ENCODE measurements at regions not wholly inside any gene's neighbourhood (a gene's known extent, or its start where the extent isn't known, plus 50 kb on each side); places are given as distances from the start of the nearest gene placed in this dataset.
A peak's percentile ranks its signal among the peaks of the same experiment; 100 is the strongest.

DNA sequence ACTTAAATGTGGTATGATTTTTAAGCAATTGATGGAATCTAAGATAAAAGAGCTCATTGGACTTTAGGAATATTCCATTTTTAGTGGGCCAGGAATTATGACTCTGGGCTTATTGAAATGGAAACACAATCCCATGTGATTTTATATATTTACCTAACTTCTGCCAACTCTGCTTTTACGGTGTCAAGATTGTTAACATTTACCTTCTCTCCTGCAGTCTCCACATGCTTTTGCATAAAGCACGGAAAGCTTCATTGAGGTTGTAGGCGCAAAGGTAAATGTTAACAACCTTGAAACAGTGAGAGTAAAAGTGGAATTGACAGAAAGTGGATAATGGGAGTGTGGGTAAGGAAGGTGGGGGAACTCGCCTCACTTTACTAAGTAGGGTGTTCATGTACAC, 468.1 kb downstream of the PMP22 start:
- no peaks in the 10 kb centered on the region for H3K36me3 Mint-ChIP-seq (ENCODE audit: low read depth)
- H3K27ac Mint-ChIP-seq: no peak overlapping the region
- H3K9me3 Mint-ChIP-seq: peaks cover 4% of the 10 kb centered on the region
- H3K4me3 Mint-ChIP-seq: no peak overlapping the region
- H3K4me1 Mint-ChIP-seq: no peaks in the 10 kb centered on the region
- H3K27me3 Mint-ChIP-seq: peaks cover 34% of the 10 kb centered on the region
- ATAC-seq (replicated peaks): no peak

DNA sequence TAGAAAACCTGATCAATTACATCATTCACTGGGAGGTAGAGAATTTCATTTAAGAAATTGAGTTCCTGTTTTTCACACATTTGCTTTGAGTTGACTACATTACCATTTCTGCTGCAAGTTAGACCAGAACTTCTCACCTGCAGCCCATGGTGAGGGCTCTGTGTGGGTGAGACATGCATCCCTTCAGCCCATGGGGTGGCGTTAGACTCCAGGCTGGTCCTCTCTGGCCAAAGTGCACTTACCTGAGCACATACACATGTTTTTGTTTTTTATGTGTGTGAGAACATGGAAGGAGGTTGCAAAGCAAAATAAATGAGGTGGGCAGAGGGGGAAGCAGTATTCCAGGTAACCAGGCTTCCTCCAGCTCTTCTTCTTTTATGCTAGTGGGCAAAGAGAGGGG, 470.2 kb downstream of the PMP22 start:
- Mint-ChIP-seq H3K36me3 (ENCODE audit: low read depth) (no peaks in the 10 kb centered on the region), H3K27ac (no peak overlapping the region), H3K9me3 (no peaks in the 10 kb centered on the region), H3K4me3 (no peak overlapping the region), H3K4me1 (no peaks in the 10 kb centered on the region), H3K27me3 (peaks cover 38% of the 10 kb centered on the region)
- no peak for ATAC-seq (replicated peaks)

DNA sequence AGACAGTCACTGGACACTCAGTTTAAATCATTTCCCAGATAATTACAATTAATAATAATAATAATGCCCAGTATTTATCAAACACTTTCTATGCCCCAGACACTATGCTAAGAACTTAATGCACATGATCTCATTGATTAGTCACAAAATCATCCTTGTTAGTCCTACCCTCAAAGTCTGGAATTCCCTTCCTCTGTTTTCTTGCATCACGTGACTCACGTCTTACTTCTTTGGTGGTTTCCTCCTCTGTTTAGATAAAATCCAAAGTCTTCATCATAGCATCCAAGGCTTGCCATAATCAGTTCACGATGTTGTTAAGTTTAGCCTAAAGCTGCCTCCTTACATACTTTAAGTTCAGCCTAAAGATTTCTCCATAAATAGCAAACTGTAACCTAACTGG, 471.9 kb downstream of the PMP22 start:
- Mint-ChIP-seq H3K4me3 (no peak overlapping the region), H3K9me3 (no peaks in the 10 kb centered on the region), H3K4me1 (no peaks in the 10 kb centered on the region), H3K36me3 (ENCODE audit: low read depth) (no peaks in the 10 kb centered on the region), H3K27me3 (peaks cover 48% of the 10 kb centered on the region), H3K27ac (no peak overlapping the region)
- ATAC-seq (replicated peaks): no peak

DNA sequence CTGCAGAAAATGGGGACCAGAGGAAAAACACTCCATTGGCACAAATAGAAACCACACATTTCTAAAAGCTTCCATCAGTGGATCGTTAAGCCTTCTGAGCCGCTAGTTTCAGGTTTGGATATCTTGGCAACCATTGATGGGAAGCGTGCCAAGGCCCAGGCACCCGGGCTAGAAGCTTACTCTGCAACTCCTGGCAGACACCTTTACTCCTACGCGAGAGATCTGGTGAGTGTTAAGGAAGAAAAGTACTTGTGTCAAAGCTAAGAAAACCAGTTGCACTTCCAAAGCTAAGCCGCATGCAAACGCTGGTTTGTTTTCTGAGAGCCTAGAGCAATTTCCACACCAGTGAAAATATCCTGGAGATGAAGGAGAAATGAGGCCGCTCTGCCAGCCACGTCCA, 472.4 kb downstream of the PMP22 start:
- H3K4me3 Mint-ChIP-seq: no peak overlapping the region
- no peak for ATAC-seq (replicated peaks)
- H3K27me3 Mint-ChIP-seq: peaks cover 50% of the 10 kb centered on the region
- no peaks in the 10 kb centered on the region for H3K9me3 Mint-ChIP-seq
- H3K4me1 Mint-ChIP-seq: no peaks in the 10 kb centered on the region
- H3K36me3 Mint-ChIP-seq (ENCODE audit: low read depth): no peaks in the 10 kb centered on the region
- H3K27ac Mint-ChIP-seq: no peak overlapping the region

DNA sequence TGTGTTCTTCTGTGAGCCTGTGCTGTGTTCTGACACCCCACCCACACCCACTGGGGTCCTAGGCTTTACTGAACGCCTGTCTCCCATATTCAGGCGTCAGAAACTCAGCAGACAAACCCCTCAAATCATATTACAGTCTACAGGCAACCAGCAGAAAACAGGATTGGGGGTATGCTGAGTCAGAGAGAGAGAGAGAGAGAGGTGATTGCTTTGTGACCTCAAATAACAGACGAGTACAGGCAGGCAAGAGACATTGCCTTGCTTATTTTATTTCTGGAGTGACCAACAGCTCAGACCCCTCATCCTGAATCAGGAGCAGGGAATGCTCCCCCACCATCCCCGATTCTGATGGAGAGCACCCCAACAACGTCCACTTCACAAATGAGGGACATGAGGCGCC, 473.9 kb downstream of the PMP22 start:
- no peaks in the 10 kb centered on the region for H3K9me3 Mint-ChIP-seq
- ATAC-seq (replicated peaks): no peak
- H3K4me3 Mint-ChIP-seq: no peak overlapping the region
- H3K27me3 Mint-ChIP-seq: peaks cover 42% of the 10 kb centered on the region
- H3K27ac Mint-ChIP-seq: no peak overlapping the region
- no peaks in the 10 kb centered on the region for H3K36me3 Mint-ChIP-seq (ENCODE audit: low read depth)
- no peaks in the 10 kb centered on the region for H3K4me1 Mint-ChIP-seq

DNA sequence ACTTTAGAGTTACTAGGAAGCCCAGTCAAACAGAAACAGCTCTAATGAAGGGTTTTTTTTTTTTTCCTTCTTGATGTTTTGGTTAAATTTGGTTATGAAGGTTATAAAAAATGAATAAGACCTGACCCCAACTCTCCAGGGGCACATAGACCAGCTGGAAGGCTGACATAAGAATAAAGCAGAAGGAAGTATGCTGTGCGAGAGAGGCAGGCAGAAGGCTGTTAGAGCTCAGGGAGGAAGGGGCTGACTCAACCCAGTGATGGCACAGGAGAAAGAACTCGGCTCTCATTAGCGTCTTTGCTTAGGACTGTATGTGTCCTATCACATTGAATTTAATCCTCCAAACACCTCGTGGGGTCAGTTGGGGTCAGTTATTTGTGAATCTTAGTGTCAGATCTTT, 474.6 kb downstream of the PMP22 start:
- Mint-ChIP-seq H3K4me1 (no peaks in the 10 kb centered on the region), H3K36me3 (ENCODE audit: low read depth) (no peaks in the 10 kb centered on the region), H3K27ac (no peak overlapping the region), H3K27me3 (peaks cover 38% of the 10 kb centered on the region), H3K4me3 (no peak overlapping the region), H3K9me3 (no peaks in the 10 kb centered on the region)
- no peak for ATAC-seq (replicated peaks)

DNA sequence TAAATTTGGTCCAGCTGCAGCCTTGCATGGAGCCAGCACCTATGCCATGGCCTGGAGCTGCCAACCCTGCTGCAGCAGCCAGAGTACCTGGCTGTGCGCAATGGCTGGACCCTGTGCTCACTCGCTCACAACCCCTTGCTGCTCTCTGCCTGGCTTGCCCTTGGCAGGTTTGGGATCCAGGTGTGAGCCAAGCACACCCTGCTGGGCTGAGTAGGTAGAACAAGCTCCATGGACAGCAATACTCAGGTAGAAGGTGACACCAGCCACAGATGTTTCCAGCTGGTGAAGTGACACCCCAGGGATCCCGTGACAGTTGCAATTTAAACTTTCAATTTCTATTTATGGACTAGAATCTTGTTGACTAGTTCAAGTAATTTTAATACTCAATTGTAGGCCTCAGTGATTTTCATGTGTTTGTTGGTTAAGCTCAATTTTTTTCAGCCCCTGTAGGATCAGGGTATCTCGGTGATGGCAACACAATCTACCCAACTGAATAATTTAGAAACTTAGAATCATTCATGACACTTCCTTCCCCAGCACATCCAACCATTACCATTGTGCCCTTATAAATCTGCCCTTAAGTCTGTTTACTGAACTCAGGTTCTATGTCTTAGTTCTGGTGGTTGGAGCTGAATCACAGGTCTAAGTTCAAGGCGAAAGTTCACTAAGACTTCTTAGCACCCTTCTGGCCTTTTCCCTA, 480.0 kb downstream of the PMP22 start:
- H3K36me3 Mint-ChIP-seq (ENCODE audit: low read depth): no peaks in the 10 kb centered on the region
- H3K9me3 Mint-ChIP-seq: no peaks in the 10 kb centered on the region
- H3K4me3 Mint-ChIP-seq: no peak overlapping the region
- H3K27me3 Mint-ChIP-seq: peaks cover 17% of the 10 kb centered on the region
- H3K27ac Mint-ChIP-seq: no peak overlapping the region
- H3K4me1 Mint-ChIP-seq: no peaks in the 10 kb centered on the region
- ATAC-seq (replicated peaks): peak; percentile 49

DNA sequence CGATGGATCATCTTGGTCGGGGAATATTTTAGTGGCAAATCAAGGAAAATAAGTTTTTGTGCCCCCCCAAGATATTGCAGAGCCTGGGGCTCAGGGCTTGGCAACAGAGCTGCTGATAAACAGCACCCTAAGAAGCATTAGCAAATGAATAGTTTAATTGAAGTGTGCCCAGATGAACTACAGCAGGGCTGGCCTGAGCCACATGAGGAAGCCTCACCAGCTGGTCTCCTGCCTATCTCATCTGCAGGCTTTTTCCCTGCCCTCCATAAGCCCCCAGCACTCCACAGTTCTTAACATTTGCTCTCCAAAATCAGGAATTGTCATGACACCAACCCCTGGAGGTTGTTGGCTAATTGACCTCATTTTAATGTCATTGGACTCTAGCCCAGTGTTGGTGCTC, 480.2 kb downstream of the HS3ST3B1 start:
- Mint-ChIP-seq H3K36me3 (ENCODE audit: low read depth) (no peaks in the 10 kb centered on the region), H3K27ac (no peak overlapping the region), H3K4me3 (no peak overlapping the region), H3K4me1 (no peaks in the 10 kb centered on the region), H3K9me3 (no peaks in the 10 kb centered on the region), H3K27me3 (peaks cover 14% of the 10 kb centered on the region)
- ATAC-seq (replicated peaks): no peak

DNA sequence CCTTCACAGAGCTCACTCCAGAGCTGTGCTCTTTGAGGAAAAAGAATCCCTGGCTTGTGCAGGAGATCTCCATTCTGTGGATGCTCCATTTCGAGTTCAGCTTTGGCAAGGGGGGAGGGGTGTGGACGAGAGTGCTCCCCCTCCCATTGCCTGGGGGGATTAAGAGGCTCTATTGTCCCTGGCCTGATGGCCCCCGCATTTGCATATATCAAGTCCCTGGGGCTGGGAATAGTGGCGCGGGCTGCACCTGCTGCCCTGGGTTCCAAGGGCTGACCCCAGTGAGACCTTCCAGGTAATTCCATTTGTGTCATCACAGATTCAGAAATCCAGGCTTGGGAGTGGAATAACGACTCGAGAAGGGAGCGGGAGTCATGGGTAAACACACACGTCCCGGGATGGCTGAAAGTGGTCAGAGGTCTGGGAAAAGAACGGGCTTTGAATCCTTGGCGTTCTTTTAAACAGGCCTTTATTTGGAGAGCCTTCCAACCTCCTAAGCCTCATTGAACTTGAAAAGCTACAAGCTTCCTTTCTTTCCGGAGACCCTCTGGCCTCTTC, 479.3 kb downstream of the HS3ST3B1 start:
- Mint-ChIP-seq H3K36me3 (ENCODE audit: low read depth) (no peaks in the 10 kb centered on the region), H3K9me3 (no peaks in the 10 kb centered on the region), H3K4me1 (no peaks in the 10 kb centered on the region), H3K27ac (no peak overlapping the region), H3K4me3 (no peak overlapping the region), H3K27me3 (peaks cover 20% of the 10 kb centered on the region)
- no peak for ATAC-seq (replicated peaks)

DNA sequence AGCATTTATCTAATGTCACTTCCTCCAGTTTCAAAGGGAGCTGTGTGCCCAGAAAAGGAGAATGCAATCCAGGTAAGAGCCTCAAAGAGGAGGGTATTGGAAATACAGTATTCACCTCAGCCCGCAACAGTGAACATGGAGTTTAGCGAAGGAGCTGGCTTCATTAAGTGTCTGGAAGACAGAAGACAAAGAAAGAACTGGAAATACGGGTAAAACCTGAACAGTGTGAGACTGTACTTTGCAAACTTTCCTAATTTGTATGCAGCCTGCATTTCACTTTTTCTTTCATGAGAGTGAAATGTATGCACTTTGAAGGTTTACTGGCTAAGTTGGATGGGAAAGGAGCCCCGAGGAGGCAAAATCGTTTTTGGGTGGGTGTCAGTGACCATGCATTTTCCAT, 478.4 kb downstream of the HS3ST3B1 start:
- Mint-ChIP-seq H3K4me1 (no peaks in the 10 kb centered on the region), H3K4me3 (no peak overlapping the region), H3K27me3 (peaks cover 24% of the 10 kb centered on the region), H3K9me3 (peaks cover 4% of the 10 kb centered on the region), H3K36me3 (ENCODE audit: low read depth) (no peaks in the 10 kb centered on the region), H3K27ac (no peak overlapping the region)
- no peak for ATAC-seq (replicated peaks)

DNA sequence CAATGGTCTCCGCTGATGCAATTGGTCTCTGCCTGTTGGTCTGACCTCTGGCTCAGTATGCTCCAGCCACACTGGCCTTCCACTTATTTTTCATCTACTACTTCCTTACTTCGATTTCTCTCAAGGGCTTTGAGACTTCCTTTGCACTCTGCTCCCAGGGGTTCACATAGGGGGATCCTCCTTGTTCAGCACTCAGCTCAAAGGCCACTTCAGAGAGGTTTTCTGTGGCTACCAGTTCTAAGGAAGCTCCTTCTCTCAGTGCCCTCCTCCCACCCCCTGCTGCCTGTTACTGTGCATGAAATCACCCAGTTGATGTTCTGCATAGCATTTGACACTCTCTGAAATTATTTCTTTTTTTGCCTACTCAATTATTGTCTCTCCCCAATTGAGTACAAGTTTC, 476.4 kb downstream of the HS3ST3B1 start:
- Mint-ChIP-seq H3K4me1 (no peaks in the 10 kb centered on the region), H3K27me3 (peaks cover 28% of the 10 kb centered on the region), H3K36me3 (ENCODE audit: low read depth) (no peaks in the 10 kb centered on the region), H3K27ac (no peak overlapping the region), H3K9me3 (peaks cover 5% of the 10 kb centered on the region), H3K4me3 (no peak overlapping the region)
- no peak for ATAC-seq (replicated peaks)

DNA sequence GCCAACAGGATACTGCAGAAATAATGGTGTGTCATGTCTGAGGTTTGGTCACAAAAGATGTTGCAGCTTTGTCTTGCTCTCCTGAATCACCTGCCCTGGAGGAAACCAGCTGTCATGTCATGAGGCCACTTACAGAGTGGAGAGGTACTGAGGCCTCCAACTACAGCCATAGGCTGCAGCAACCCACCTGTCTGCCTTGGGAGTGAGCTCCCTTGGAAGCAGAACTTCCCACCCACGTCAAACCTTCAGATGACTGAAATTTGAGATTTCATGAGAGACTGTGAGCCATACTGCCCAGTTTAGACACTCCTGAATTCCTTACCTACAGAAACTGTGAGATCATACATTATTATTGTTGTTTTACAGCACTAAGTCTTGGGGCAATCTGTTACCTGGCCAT, 475.9 kb downstream of the HS3ST3B1 start:
- Mint-ChIP-seq H3K9me3 (peaks cover 5% of the 10 kb centered on the region), H3K27ac (no peak overlapping the region), H3K36me3 (ENCODE audit: low read depth) (no peaks in the 10 kb centered on the region), H3K4me3 (no peak overlapping the region), H3K4me1 (no peaks in the 10 kb centered on the region), H3K27me3 (peaks cover 32% of the 10 kb centered on the region)
- ATAC-seq (replicated peaks): no peak

DNA sequence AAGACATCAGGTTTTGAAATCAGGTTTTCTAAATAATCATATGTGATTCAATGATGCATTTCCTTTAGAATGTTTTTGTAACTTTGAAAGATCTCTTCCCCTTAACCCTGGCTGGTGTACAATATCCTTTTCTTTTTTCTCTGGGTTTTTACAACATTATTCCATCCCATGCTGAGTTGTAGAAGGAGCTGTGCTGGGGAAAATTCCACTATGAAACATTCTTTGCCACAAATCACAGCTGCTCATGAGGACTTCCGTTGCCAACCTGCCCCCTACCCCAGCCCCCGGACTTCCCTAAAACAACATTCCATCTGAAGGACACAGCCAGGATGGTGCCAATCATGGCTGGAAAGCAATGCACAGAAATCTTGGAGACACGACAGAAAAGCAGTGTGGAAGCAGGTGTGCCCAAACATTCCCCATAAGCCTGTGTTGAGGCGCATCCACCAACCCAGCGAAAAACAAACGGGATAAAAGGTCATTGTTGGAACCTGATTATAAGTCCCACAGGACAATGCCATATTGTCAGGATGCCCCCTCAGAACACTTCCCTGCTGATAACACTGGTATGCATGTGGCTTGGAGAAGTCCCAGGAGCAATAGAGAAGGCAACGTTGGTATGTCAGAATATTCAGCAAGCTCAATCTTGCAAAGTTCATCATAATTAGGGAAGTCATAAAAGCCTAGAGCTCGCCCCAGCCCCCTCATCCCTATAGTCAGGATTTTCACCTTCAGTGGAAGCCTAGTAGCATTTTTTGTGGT, 475.0 kb downstream of the HS3ST3B1 start:
- Mint-ChIP-seq H3K27me3 (peaks cover 36% of the 10 kb centered on the region), H3K4me3 (no peak overlapping the region), H3K4me1 (no peaks in the 10 kb centered on the region), H3K27ac (no peak overlapping the region), H3K36me3 (ENCODE audit: low read depth) (no peaks in the 10 kb centered on the region), H3K9me3 (peaks cover 5% of the 10 kb centered on the region)
- ATAC-seq (replicated peaks): no peak

DNA sequence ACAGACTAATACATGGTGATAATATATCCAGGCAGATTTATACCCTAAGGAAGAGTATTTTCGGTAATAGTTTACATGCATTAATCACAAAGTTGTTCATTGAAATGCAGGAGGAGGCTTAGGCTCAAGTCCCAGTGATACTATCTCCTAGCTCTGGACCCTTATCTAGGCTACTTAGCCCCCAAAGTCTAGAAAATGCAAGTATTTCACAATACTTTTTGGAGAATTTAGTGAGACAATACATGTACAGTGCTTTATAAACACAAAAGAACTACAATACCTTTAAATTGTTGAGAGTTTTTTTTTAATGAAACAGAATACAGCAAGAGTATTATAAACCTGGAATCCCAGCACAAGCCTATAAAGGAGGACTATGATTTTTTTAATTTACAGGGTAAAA, 473.9 kb downstream of the HS3ST3B1 start:
- Mint-ChIP-seq H3K27ac (no peak overlapping the region), H3K4me1 (no peaks in the 10 kb centered on the region), H3K9me3 (peaks cover 8% of the 10 kb centered on the region), H3K36me3 (ENCODE audit: low read depth) (no peaks in the 10 kb centered on the region), H3K4me3 (no peak overlapping the region), H3K27me3 (peaks cover 40% of the 10 kb centered on the region)
- no peak for ATAC-seq (replicated peaks)

DNA sequence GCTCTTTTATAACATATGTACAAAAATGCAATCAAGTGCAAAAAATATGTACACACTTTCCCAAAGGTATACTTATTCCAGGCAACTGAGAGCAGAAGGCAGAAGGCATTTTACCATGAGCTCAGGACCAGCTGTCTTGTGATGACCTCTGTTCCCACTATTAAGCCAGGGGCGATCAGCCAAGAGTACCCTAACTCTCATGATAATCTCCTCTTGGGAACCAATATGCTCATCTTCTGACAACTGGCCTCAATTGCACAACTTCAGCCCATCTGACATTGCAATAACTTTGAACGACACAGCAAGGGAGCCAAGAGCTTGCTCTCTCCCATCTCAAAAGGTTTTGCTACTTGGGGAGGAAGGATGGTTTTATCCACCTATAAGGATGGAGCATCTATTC, 471.9 kb downstream of the HS3ST3B1 start:
- ATAC-seq (replicated peaks): no peak
- peaks cover 8% of the 10 kb centered on the region for H3K9me3 Mint-ChIP-seq
- H3K27me3 Mint-ChIP-seq: peaks cover 29% of the 10 kb centered on the region
- H3K4me3 Mint-ChIP-seq: no peak overlapping the region
- no peaks in the 10 kb centered on the region for H3K36me3 Mint-ChIP-seq (ENCODE audit: low read depth)
- no peaks in the 10 kb centered on the region for H3K4me1 Mint-ChIP-seq
- H3K27ac Mint-ChIP-seq: no peak overlapping the region
